22Rv1 (cell line): ENCODE measurements at regions not wholly inside any gene's neighbourhood (a gene's known extent, or its start where the extent isn't known, plus 50 kb on each side); places are given as distances from the start of the nearest gene placed in this dataset.

Experiments used
- CTCF ChIP-seq: fragments of 450-650 bp; IDR thresholded peaks from 2 replicates; pipeline ENCODE4 v1.5.1; 2017; ENCODE audit warnings: mild to moderate bottlenecking
- ZFX ChIP-seq: fragments of 450-650 bp; IDR thresholded peaks from 2 replicates; pipeline ENCODE4 v1.6.1; 2017; ENCODE audit warnings: antibody characterized with exemption, borderline replicate concordance

- TF ChIP-seq CTCF (no peak), ZFX (no peak)
Measured at GRCh38 chr16:64077242-64077641, 1044.6 kb downstream of the CDH11 start.
